H1 (cell line): ENCODE measurements at regions not wholly inside any gene's neighbourhood (a gene's known extent, or its start where the extent isn't known, plus 50 kb on each side); places are given as distances from the start of the nearest gene placed in this dataset.

ENCODE experiments used
- CTCF ChIA-PET: fragments of 300-600 bp; sonication (Branson Sonifier 250); formaldehyde crosslinking; loops from one replicate; lab custom pipeline; 2021; ENCODE audit not compliant: partially characterized antibody; lab: Charles Lee
- POLR2A ChIA-PET: fragments of 300-600 bp; sonication (Branson Sonifier 250); formaldehyde crosslinking; loops from one replicate; lab custom pipeline; 2021; ENCODE audit warnings: inconsistent platforms; ENCODE audit not compliant: partially characterized antibody; lab: Charles Lee
- DNase-seq, 2 experiments: peaks; one replicate each; pipeline versions ENCODE4 v3.0.0 to v3.0.0-alpha.2; 2010 to 2022; ENCODE audit warnings: low spot score in 2 of 2, low read depth in 1 of 2, mixed read lengths in 1 of 2
- FAIRE-seq: peaks from 2 replicates; lab custom pipeline; 2011; peaks lifted over from hg19 to GRCh38; lab: Jason Lieb, UNC
- H2AFZ ChIP-seq: 2 replicates; pipeline ENCODE4 v1.8.1; 2012; ENCODE audit warnings: low read length, inconsistent platforms
- H2AK5ac ChIP-seq: 2 replicates; pipeline ENCODE4 v1.6.1; 2013; ENCODE audit warnings: low read depth, low read length
- H2BK120ac ChIP-seq: replicated peaks from 2 replicates; pipeline ENCODE3; 2013; ENCODE audit warnings: low read depth, low read length, inconsistent platforms
- H2BK12ac ChIP-seq: 2 replicates; pipeline ENCODE4 v1.6.1; 2013; ENCODE audit warnings: low read depth, low read length
- H2BK15ac ChIP-seq: 2 replicates; pipeline ENCODE4 v1.6.1; 2013; ENCODE audit warnings: low read length
- H2BK20ac ChIP-seq: 2 replicates; pipeline ENCODE4 v1.6.1; 2013; ENCODE audit warnings: low read length
- H2BK5ac ChIP-seq: 2 replicates; pipeline ENCODE4 v1.6.1; 2013; ENCODE audit warnings: low read depth, low read length
- H3K14ac ChIP-seq: 2 replicates; pipeline ENCODE4 v1.6.1; 2013; ENCODE audit warnings: inconsistent platforms; ENCODE audit not compliant: insufficient read length
- H3K18ac ChIP-seq: 2 replicates; pipeline ENCODE4 v1.6.1; 2013; ENCODE audit warnings: low read length; ENCODE audit errors: extremely low read depth
- H3K23ac ChIP-seq: 2 replicates; pipeline ENCODE4 v1.6.1; 2013; ENCODE audit warnings: inconsistent platforms; ENCODE audit not compliant: insufficient read length
- H3K23me2 ChIP-seq: 2 replicates; pipeline ENCODE4 v1.6.1; 2013; ENCODE audit warnings: low read depth, low read length
- H3K27ac ChIP-seq: 2 replicates; pipeline ENCODE4 v1.6.1; 2011; ENCODE audit warnings: low read depth, low read length, inconsistent platforms
- H3K27me3 ChIP-seq, 4 experiments: replicated peaks in 1 of 4; 1 replicate in 1 of 4; 2 replicates in 3 of 4; pipeline versions ENCODE4 v1.6.1 to v1.8.1; 2011 to 2013; ENCODE audit warnings: low read length in 3 of 4, mild to moderate bottlenecking in 3 of 4, inconsistent platforms in 2 of 4, mixed read lengths in 2 of 4, moderate library complexity in 1 of 4; ENCODE audit not compliant: control insufficient read depth in 3 of 4, insufficient read depth in 3 of 4; ENCODE audit errors: extremely low read depth in 1 of 4
- H3K36me3 ChIP-seq, 4 experiments: 2 replicates each; pipeline versions ENCODE4 v1.6.1 to v1.8.1; 2011 to 2013; ENCODE audit warnings: mild to moderate bottlenecking in 4 of 4, low read length in 3 of 4, moderate library complexity in 2 of 4, control low read depth in 1 of 4, inconsistent platforms in 1 of 4; ENCODE audit not compliant: insufficient read depth in 4 of 4, control insufficient read depth in 2 of 4
- H3K4ac ChIP-seq: replicated peaks from 2 replicates; pipeline ENCODE3; 2013; ENCODE audit warnings: low read length, low read depth, mixed read lengths, inconsistent platforms; ENCODE audit not compliant: insufficient read length
- H3K4me1 ChIP-seq, 4 experiments: replicated peaks in 1 of 4; 1 replicate in 1 of 4; 2 replicates in 3 of 4; pipeline versions ENCODE4 v1.6.1 to v1.8.1; 2011 to 2013; ENCODE audit warnings: low read length in 3 of 4, inconsistent platforms in 2 of 4, mixed read lengths in 1 of 4; ENCODE audit not compliant: insufficient read depth in 4 of 4, control insufficient read depth in 3 of 4
- H3K4me2 ChIP-seq, 2 experiments: 2 replicates each; pipeline versions ENCODE4 v1.6.1 to v1.8.1; 2011 to 2013; ENCODE audit warnings: low read depth in 2 of 2, low read length in 2 of 2, control low read depth in 1 of 2, inconsistent platforms in 1 of 2, mild to moderate bottlenecking in 1 of 2; ENCODE audit not compliant: insufficient read depth in 1 of 2
- H3K4me3 ChIP-seq, 4 experiments: fragments of 200-600, 300-600 bp in 1 of 4; sonication (generic), shearing (Covaris generic), sonication (Bioruptor Twin) in 1 of 4; 2 replicates each; pipeline versions ENCODE4 v1.5.1 to v1.8.1; 2011 to 2016; ENCODE audit warnings: low read length in 4 of 4, low read depth in 3 of 4, control low read depth in 2 of 4, inconsistent platforms in 2 of 4, mild to moderate bottlenecking in 2 of 4, mixed read lengths in 1 of 4, moderate library complexity in 1 of 4; ENCODE audit not compliant: insufficient read depth in 2 of 4; ENCODE audit errors: extremely low read depth in 1 of 4
- H3K56ac ChIP-seq: replicated peaks from 2 replicates; pipeline ENCODE3; 2013; ENCODE audit warnings: low read depth, mild to moderate bottlenecking, mixed read lengths, low read length, inconsistent platforms; ENCODE audit not compliant: insufficient read length
- H3K79me1 ChIP-seq: 2 replicates; pipeline ENCODE4 v1.6.1; 2013; ENCODE audit warnings: low read depth, low read length, control low read depth
- H3K79me2 ChIP-seq, 2 experiments: 2 replicates each; pipeline versions ENCODE4 v1.6.1 to v1.8.1; 2012 to 2013; ENCODE audit warnings: low read length in 2 of 2, mild to moderate bottlenecking in 2 of 2, inconsistent platforms in 1 of 2; ENCODE audit not compliant: insufficient read depth in 2 of 2, control insufficient read depth in 1 of 2
- H3K9ac ChIP-seq, 4 experiments: replicated peaks in 1 of 4; 1 replicate in 1 of 4; 2 replicates in 3 of 4; pipeline versions ENCODE4 v1.6.1 to v1.8.1; 2011 to 2013; ENCODE audit warnings: low read depth in 3 of 4, low read length in 3 of 4, control low read depth in 2 of 4, mild to moderate bottlenecking in 2 of 4, moderate library complexity in 2 of 4, inconsistent platforms in 1 of 4; ENCODE audit errors: extremely low read depth in 1 of 4
- H3K9me3 ChIP-seq, 2 experiments: 2 replicates each; pipeline versions ENCODE4 v1.6.1 to v1.8.1; 2012 to 2013; ENCODE audit warnings: mild to moderate bottlenecking in 2 of 2, moderate library complexity in 2 of 2, control low read depth in 1 of 2, inconsistent platforms in 1 of 2, low read depth in 1 of 2, low read length in 1 of 2, mixed read lengths in 1 of 2; ENCODE audit not compliant: insufficient read depth in 2 of 2
- H4K20me1 ChIP-seq, 2 experiments: replicated peaks in 1 of 2; 2 replicates each; pipeline versions ENCODE3 to v1.8.1; 2011 to 2013; ENCODE audit warnings: inconsistent platforms in 2 of 2, low read length in 2 of 2, mild to moderate bottlenecking in 1 of 2; ENCODE audit not compliant: insufficient read depth in 2 of 2, control insufficient read depth in 1 of 2
- H4K5ac ChIP-seq: 2 replicates; pipeline ENCODE4 v1.6.1; 2013; ENCODE audit warnings: low read length, low read depth, mixed read lengths, inconsistent platforms; ENCODE audit not compliant: insufficient read length
- H4K8ac ChIP-seq: 2 replicates; pipeline ENCODE4 v1.8.0; 2013; ENCODE audit warnings: mild to moderate bottlenecking, moderate library complexity, low read length, inconsistent platforms; ENCODE audit not compliant: insufficient read depth; ENCODE audit errors: extremely low read depth
- H4K91ac ChIP-seq: replicated peaks from 2 replicates; pipeline ENCODE3; 2013; ENCODE audit warnings: low read length, mixed read lengths, inconsistent platforms; ENCODE audit not compliant: insufficient read length
- ATF3 ChIP-seq: IDR thresholded peaks from 2 replicates; pipeline ENCODE4 v1.6.1; 2011; ENCODE audit warnings: low read depth, mild to moderate bottlenecking, low read length; ENCODE audit not compliant: insufficient read depth
- BACH1 ChIP-seq: IDR thresholded peaks from 2 replicates; pipeline ENCODE4 v1.6.1; 2012; ENCODE audit warnings: low read length, improper control_type of control experiment
- CHD2 ChIP-seq: IDR thresholded peaks from 2 replicates; pipeline ENCODE4 v1.6.1; 2012; ENCODE audit warnings: low read length, improper control_type of control experiment
- CTCF ChIP-seq, 3 experiments: IDR thresholded peaks; 1 replicate in 2 of 3; 2 replicates in 1 of 3; pipeline versions ENCODE4 v1.5.1 to v1.6.1; 2011; ENCODE audit warnings: low read length in 3 of 3, mild to moderate bottlenecking in 3 of 3, inconsistent platforms in 2 of 3, low read depth in 1 of 3, moderate library complexity in 1 of 3; ENCODE audit not compliant: insufficient read depth in 1 of 3; ENCODE audit errors: control extremely low read depth in 1 of 3
- EGR1 ChIP-seq: IDR thresholded peaks from 2 replicates; pipeline ENCODE4 v1.6.1; 2011; ENCODE audit warnings: low read depth, low read length, borderline replicate concordance
- EP300 ChIP-seq, 2 experiments: IDR thresholded peaks; 1 replicate in 1 of 2; 2 replicates in 1 of 2; pipeline ENCODE4 v1.6.1; 2011 to 2012; ENCODE audit warnings: low read depth in 2 of 2, low read length in 2 of 2, mild to moderate bottlenecking in 2 of 2, borderline replicate concordance in 1 of 2, inconsistent platforms in 1 of 2, moderate library complexity in 1 of 2
- KDM5A ChIP-seq: fragments of 200-600 bp; IDR thresholded peaks from 2 replicates; pipeline ENCODE4 v1.7.1; 2012; ENCODE audit warnings: mild to moderate bottlenecking, low read length, inconsistent platforms, mixed read lengths
- POLR2A ChIP-seq, 2 experiments: IDR thresholded peaks; 1 replicate in 1 of 2; 2 replicates in 1 of 2; pipeline ENCODE4 v1.6.1; 2011; ENCODE audit warnings: low read depth in 2 of 2, low read length in 2 of 2, mild to moderate bottlenecking in 2 of 2; ENCODE audit errors: control extremely low read depth in 1 of 2
- SIRT6 ChIP-seq: IDR thresholded peaks from one replicate; pipeline ENCODE4 v1.7.1; 2012; ENCODE audit warnings: low read length, inconsistent platforms
- SP2 ChIP-seq: IDR thresholded peaks from 2 replicates; pipeline ENCODE4 v1.6.1; 2012; ENCODE audit warnings: mild to moderate bottlenecking, low read length, inconsistent platforms
- TAF7 ChIP-seq: optimal IDR thresholded peaks from 2 replicates; pipeline ENCODE3; 2011; ENCODE audit warnings: low read depth, mild to moderate bottlenecking, inconsistent platforms, low read length, moderate library complexity, borderline replicate concordance
- WGBS, 2 experiments: shearing (Covaris generic) in 1 of 2; methylation state at CpG; one replicate each; pipeline versions ENCODE4 v1.1.6 to v1.1.7; 2013 to 2015; ENCODE audit warnings: low lambda C conversion rate in 2 of 2, mixed read lengths in 2 of 2, inconsistent platforms in 1 of 2, low coverage in 1 of 2, missing lambda C conversion rate in 1 of 2; ENCODE audit not compliant: insufficient replicate concordance in 2 of 2, insufficient coverage in 1 of 2, insufficient read length in 1 of 2; ENCODE audit errors: extremely low coverage in 1 of 2, missing lambda C conversion rate in 1 of 2; 5-methylcytosine and 5-hydroxymethylcytosine counted together

- Histone ChIP-seq H3K4ac (no peak overlapping the region), H4K20me1 (no peaks in the 10 kb centered on the region), H3K14ac (no peak overlapping the region), H2AFZ (no peak overlapping the region), H3K27ac (no peak overlapping the region), H3K4me3 (no peak overlapping the region), H4K5ac (no peak overlapping the region), H3K23me2 (no peaks in the 10 kb centered on the region), H2BK120ac (no peak overlapping the region), H2BK12ac (no peak overlapping the region), H2BK20ac (no peak overlapping the region), H4K8ac (no peak overlapping the region), H3K4me1 (no peaks in the 10 kb centered on the region), H3K18ac (no peak overlapping the region), H2AK5ac (no peak overlapping the region), H3K56ac (no peak overlapping the region), H3K9ac (no peak overlapping the region), H3K4me2 (no peak overlapping the region), H2BK15ac (no peak overlapping the region), H3K23ac (no peak overlapping the region), H3K36me3 (no peaks in the 10 kb centered on the region), H2BK5ac (no peak overlapping the region), H3K27me3 (no peaks in the 10 kb centered on the region; a peak in 1 of 7 replicates), H3K79me2 (no peaks in the 10 kb centered on the region), H4K91ac (no peak overlapping the region), H3K9me3 (no peaks in the 10 kb centered on the region), H3K79me1 (no peaks in the 10 kb centered on the region)
- 80% methylated on average over 9 of the region's 9 CpGs; no CpG with 5 or more reads in 1 of the 2 experiments for WGBS, 2 experiments
- CTCF ChIA-PET = interaction anchor here (0.6 to 5.1 kb wide), 6 partner anchors 10 to 150 kb away, joined by 3 to 27 read pairs (median 5); no protein-coding TSS in a partner anchor
- FAIRE-seq (no peak), DNase-seq (no peak)
- POLR2A ChIA-PET = no interaction called here
- TF ChIP-seq SP2 = no peak
- no peak for TF ChIP-seq KDM5A
- no peak for TF ChIP-seq TAF7
- TF ChIP-seq SIRT6 = no peak
- no peak for TF ChIP-seq EP300 (IDR thresholded peaks at IDR 0.05; ENCODE audit: borderline replicate concordance in 1 of 2, low read depth in 2 of 2, low read length in 2 of 2)
- no peak for TF ChIP-seq CTCF (IDR thresholded peaks at IDR 0.05; ENCODE audit: control extremely low read depth in 1 of 3, insufficient read depth in 1 of 3, low read depth in 1 of 3, low read length in 3 of 3)
- no peak for TF ChIP-seq EGR1
- no peak for TF ChIP-seq ATF3
- TF ChIP-seq CHD2 = no peak
- no peak for TF ChIP-seq BACH1
- no peak for TF ChIP-seq POLR2A (IDR thresholded peaks at IDR 0.05; ENCODE audit: control extremely low read depth in 1 of 2, low read depth in 2 of 2, low read length in 2 of 2)
Observed at GRCh38 chr20:48471759-48472408, 355.9 kb downstream of the PREX1 start.
